Esophagus squamous epithelium (tissue), 5 donors: ENCODE measurements at regions not wholly inside any gene's neighbourhood (a gene's known extent, or its start where the extent isn't known, plus 50 kb on each side); places are given as distances from the start of the nearest gene placed in this dataset.

ENCODE experiments used
- DNase-seq: peaks from one replicate; lab custom pipeline; 2025; lab: John Stamatoyannopoulos, UW
- H3K27ac ChIP-seq, 4 donors: fragments of 200-600 bp; sonication (generic); one replicate each; pipeline ENCODE4 v1.5.1; 2016 to 2019; ENCODE audit warnings: mild to moderate bottlenecking in 1 of 4
- H3K27me3 ChIP-seq, 4 donors: fragments of 200-600 bp; sonication (generic); 1 replicate in 3 of 4; 2 replicates in 1 of 4; pipeline versions ENCODE4 v1.5.1 to v1.6.0; 2017 to 2021; ENCODE audit warnings: antibody characterized with exemption in 1 of 4
- H3K36me3 ChIP-seq, 3 donors: fragments of 200-600 bp; sonication (generic); one replicate each; pipeline ENCODE4 v1.5.1; 2016 to 2019
- H3K4me1 ChIP-seq, 3 donors: fragments of 200-600 bp; sonication (generic); one replicate each; pipeline ENCODE4 v1.5.1; 2017 to 2019
- H3K4me3 ChIP-seq, 4 donors: fragments of 200-600 bp; sonication (generic); 1 replicate in 3 of 4; 2 replicates in 1 of 4; pipeline ENCODE4 v1.5.1; 2016 to 2019; ENCODE audit warnings: mild to moderate bottlenecking in 2 of 4, moderate library complexity in 1 of 4
- H3K9me3 ChIP-seq, 3 donors: fragments of 200-600 bp; sonication (generic); one replicate each; pipeline ENCODE4 v1.5.1; 2016 to 2019
- POLR2A ChIP-seq, 4 donors: fragments of 450-650 bp; IDR thresholded peaks; one replicate each; pipeline ENCODE4 v1.6.1; 2017; ENCODE audit warnings: antibody characterized with exemption in 4 of 4, mild to moderate bottlenecking in 4 of 4, moderate library complexity in 3 of 4
- WGBS, 2 donors: methylation state at CpG; one replicate each; pipeline ENCODE4 v1.1.5; 2018; 5-methylcytosine and 5-hydroxymethylcytosine counted together
- intact Hi-C: fragments of 100-400 bp; cut with DNase I; formaldehyde crosslinking; loops from one replicate; pipeline ENCODE4 v1.15.0; 2022
- TF ChIP-seq, protein P1 (sequence below), 6 experiments: fragments of 450-650 bp in 4 of 6; fragments of 200-600 bp in 2 of 6; sonication (generic) in 2 of 6; IDR thresholded peaks; one replicate each; pipeline ENCODE4 v1.5.1; 2016 to 2019; ENCODE audit warnings: antibody characterized with exemption in 6 of 6, mild to moderate bottlenecking in 4 of 6, moderate library complexity in 4 of 6
- donor health status: DM: yes; HTN: yes; CAD: no.

DNA sequence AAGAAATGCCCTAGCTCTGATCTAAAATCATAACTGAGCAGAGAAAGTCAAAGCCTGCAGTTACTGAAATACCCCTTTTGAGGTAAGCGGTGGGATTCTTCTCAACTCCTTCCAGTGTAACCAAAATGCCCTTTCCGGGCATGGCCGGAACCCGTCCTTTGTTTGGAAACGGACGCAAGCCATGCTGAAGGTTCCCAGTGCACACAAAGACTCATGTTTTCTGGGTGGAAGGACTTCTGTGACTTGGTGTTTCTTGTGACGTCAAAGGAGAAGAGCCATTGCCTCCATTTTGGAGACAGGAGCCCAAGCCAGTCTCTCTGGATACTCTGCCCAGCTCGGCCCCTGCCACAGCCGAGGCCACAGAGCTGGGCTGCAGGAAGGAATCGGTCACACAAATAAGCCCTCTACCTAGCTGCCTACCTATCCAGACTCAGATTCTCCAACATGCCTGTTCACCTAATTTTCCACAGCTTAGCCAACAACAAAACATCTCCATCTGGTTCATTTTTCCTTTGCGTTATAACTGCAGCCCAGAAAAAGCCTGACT is 182.8 kb downstream of the TBXT start:
- no peaks in the 10 kb centered on the region for H3K36me3 ChIP-seq
- H3K4me1 ChIP-seq = peaks cover 0 to 20% (median 4%) of the 10 kb centered on the region in 3 donors
- H3K4me3 ChIP-seq = no peak overlapping the region
- H3K9me3 ChIP-seq = no peaks in the 10 kb centered on the region
- WGBS, 2 donors = 83 to 84% methylated on average over 8 to 11 of the region's 11 CpGs
- intact Hi-C loops = no loop called here
- no peak for TF ChIP-seq POLR2A (IDR thresholded peaks at IDR 0.05)
- TF ChIP-seq, protein P1, sequence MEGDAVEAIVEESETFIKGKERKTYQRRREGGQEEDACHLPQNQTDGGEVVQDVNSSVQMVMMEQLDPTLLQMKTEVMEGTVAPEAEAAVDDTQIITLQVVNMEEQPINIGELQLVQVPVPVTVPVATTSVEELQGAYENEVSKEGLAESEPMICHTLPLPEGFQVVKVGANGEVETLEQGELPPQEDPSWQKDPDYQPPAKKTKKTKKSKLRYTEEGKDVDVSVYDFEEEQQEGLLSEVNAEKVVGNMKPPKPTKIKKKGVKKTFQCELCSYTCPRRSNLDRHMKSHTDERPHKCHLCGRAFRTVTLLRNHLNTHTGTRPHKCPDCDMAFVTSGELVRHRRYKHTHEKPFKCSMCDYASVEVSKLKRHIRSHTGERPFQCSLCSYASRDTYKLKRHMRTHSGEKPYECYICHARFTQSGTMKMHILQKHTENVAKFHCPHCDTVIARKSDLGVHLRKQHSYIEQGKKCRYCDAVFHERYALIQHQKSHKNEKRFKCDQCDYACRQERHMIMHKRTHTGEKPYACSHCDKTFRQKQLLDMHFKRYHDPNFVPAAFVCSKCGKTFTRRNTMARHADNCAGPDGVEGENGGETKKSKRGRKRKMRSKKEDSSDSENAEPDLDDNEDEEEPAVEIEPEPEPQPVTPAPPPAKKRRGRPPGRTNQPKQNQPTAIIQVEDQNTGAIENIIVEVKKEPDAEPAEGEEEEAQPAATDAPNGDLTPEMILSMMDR (IDR thresholded peaks at IDR 0.05) = no peak
- peaks cover 0 to 53% (median 0%) of the 10 kb centered on the region in 4 donors for H3K27me3 ChIP-seq
- no peak overlapping the region for H3K27ac ChIP-seq
- DNase-seq = no peak

DNA sequence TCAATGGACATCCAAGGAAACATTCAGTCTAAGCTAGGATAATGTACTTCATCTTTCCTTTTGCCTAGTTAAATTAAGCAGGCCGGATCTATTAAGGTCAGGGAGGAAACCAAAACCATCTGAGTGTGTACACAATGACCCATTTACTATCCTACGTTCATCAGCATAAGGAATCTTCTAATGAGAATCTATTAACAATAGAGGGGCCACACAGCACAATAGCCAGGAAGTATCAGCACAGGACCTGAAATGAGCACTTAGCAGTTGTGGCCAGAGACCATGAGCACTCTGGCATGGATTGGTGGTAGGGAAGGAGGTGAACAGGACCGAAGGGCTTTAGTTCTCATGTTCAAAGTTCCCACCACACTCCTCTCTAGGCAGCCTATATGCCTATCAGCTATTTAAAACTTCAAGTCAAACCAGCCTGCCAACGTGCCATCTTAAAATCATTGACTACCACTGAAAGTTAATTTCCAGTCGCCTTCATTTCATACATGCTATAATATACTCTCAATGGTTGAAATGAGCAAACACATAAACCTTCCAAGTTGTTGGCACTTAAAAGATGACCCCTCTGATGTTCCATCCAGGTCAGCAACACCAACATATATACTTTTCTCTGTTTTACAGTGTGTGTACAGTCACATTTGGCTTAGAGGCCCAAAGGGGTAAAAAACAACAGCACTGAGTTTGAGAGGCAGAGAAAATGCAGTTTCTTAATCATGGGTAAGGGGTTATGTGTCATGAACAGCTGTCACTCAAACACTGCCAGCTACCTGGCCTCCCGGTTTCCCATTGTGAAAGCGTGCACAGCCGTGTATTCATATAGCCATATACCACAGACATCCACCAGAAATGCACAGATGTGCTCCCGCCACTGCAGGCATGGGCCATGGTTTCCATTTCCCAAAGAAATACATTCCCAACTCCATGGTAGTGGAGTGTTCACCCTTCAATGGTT is 184.3 kb downstream of the TBXT start:
- TF ChIP-seq POLR2A (IDR thresholded peaks at IDR 0.05) = no peak
- TF ChIP-seq, protein P1 (IDR thresholded peaks at IDR 0.05) = no peak
- intact Hi-C loops = no loop called here
- Histone ChIP-seq H3K4me1 (peaks cover 0 to 18% (median 4%) of the 10 kb centered on the region in 3 donors), H3K9me3 (no peaks in the 10 kb centered on the region), H3K27me3 (peaks cover 0 to 39% (median 0%) of the 10 kb centered on the region in 4 donors), H3K27ac (no peak overlapping the region), H3K4me3 (no peak overlapping the region), H3K36me3 (no peaks in the 10 kb centered on the region)
- 75 to 79% methylated on average over 9 of the region's 9 CpGs for WGBS, 2 donors
- DNase-seq = no peak

DNA sequence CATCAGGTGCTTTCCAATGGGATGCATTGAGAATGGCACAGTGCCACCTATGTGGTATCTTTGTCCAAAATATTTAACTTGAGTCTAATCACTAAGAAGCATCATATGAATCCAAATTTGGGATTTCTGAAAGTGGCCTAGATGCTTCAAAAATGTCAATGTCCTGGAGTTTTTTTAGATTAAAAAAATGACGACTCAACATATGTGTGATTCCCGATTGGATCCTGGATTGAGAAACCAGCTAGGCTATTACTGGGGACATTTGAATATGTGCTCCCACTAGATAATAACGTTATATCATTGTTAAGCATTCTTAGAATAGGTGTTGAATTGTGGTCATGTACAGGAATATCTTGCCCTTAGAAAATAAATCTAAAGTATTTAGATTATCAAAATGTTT is 189.2 kb downstream of the TBXT start:
- no peak overlapping the region for H3K27ac ChIP-seq
- H3K27me3 ChIP-seq = no peaks in the 10 kb centered on the region
- no peak for TF ChIP-seq POLR2A (IDR thresholded peaks at IDR 0.05)
- TF ChIP-seq, protein P1 (IDR thresholded peaks at IDR 0.05) = no peak
- WGBS, 2 donors = 67 to 69% methylated on average over 3 of the region's 3 CpGs
- no peaks in the 10 kb centered on the region for H3K4me1 ChIP-seq
- no peak overlapping the region for H3K4me3 ChIP-seq
- DNase-seq = no peak
- H3K36me3 ChIP-seq = no peaks in the 10 kb centered on the region
- H3K9me3 ChIP-seq = no peaks in the 10 kb centered on the region
- intact Hi-C loops = no loop called here

DNA sequence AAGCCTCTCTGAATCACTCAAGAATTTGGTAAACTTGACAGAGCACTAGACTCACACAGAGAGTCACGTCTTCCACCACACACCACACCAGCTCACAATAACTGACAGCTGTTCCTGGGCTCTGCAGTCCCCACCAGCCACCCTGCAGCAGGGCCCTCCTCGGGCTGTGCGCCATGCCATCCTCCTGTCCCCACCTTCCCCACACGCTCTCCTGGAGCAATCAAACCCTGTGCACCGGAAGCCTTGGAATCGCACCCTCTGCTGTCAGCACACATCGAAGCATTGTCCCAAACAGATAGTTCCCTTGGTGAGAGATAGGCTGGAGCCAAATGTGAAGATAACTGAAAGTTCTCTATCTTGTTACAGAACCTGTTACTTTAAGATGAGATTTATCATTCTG is 191.0 kb downstream of the TBXT start:
- no peaks in the 10 kb centered on the region for H3K36me3 ChIP-seq
- no peak overlapping the region for H3K4me3 ChIP-seq
- H3K27me3 ChIP-seq = no peaks in the 10 kb centered on the region
- H3K4me1 ChIP-seq = no peaks in the 10 kb centered on the region
- TF ChIP-seq, protein P1 (IDR thresholded peaks at IDR 0.05) = no peak
- TF ChIP-seq POLR2A (IDR thresholded peaks at IDR 0.05) = no peak
- H3K27ac ChIP-seq = no peak overlapping the region
- DNase-seq = no peak
- intact Hi-C loops = no loop called here
- H3K9me3 ChIP-seq = no peaks in the 10 kb centered on the region
- 71 to 85% methylated on average over 4 to 7 of the region's 7 CpGs for WGBS, 2 donors

DNA sequence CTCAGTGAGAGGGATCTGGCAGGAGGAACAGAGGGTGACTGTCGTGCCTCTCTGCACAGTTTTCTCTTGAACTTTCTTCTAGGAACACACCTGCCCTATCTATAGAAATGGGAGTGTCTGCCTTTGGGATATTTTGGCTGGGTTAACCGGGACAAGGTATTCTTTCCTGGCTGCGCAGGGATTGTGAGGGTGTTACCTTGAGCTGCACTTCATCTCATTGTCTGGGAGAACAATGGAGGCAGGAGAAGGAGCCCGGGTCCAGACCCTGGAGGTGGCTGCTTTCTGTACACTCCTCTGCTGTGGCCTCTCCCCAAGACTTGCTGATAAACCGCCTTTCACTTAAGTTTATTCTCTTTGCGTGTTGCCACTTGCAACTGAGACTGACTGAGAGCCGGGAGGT is 192.8 kb downstream of the TBXT start:
- no peak for TF ChIP-seq POLR2A (IDR thresholded peaks at IDR 0.05)
- TF ChIP-seq, protein P1 (IDR thresholded peaks at IDR 0.05) = no peak
- DNase-seq = no peak
- WGBS, 2 donors = 42 to 54% methylated on average over 6 to 7 of the region's 7 CpGs
- Histone ChIP-seq H3K27me3 (no peaks in the 10 kb centered on the region), H3K4me3 (no peak overlapping the region), H3K36me3 (no peaks in the 10 kb centered on the region), H3K27ac (no peak overlapping the region), H3K4me1 (no peaks in the 10 kb centered on the region), H3K9me3 (no peaks in the 10 kb centered on the region)
- intact Hi-C loops = no loop called here
